LNCaP clone FGC (cell line): ENCODE measurements at regions not wholly inside any gene's neighbourhood (a gene's known extent, or its start where the extent isn't known, plus 50 kb on each side); places are given as distances from the start of the nearest gene placed in this dataset.

Experiments
- DNase-seq: peaks from one replicate; pipeline ENCODE4 v3.0.0-alpha.2; 2011; ENCODE audit warnings: low read depth
- H3K4me3 ChIP-seq: 2 replicates; pipeline ENCODE4 v1.5.1; 2011; ENCODE audit warnings: mild to moderate bottlenecking, low read depth, low read length, control low read depth
- TF ChIP-seq, protein P1 (sequence below): IDR thresholded peaks from 2 replicates; pipeline ENCODE4 v1.5.1; 2012; ENCODE audit warnings: mild to moderate bottlenecking; ENCODE audit not compliant: control insufficient read depth, insufficient read depth; ENCODE audit errors: extremely low read depth

DNA sequence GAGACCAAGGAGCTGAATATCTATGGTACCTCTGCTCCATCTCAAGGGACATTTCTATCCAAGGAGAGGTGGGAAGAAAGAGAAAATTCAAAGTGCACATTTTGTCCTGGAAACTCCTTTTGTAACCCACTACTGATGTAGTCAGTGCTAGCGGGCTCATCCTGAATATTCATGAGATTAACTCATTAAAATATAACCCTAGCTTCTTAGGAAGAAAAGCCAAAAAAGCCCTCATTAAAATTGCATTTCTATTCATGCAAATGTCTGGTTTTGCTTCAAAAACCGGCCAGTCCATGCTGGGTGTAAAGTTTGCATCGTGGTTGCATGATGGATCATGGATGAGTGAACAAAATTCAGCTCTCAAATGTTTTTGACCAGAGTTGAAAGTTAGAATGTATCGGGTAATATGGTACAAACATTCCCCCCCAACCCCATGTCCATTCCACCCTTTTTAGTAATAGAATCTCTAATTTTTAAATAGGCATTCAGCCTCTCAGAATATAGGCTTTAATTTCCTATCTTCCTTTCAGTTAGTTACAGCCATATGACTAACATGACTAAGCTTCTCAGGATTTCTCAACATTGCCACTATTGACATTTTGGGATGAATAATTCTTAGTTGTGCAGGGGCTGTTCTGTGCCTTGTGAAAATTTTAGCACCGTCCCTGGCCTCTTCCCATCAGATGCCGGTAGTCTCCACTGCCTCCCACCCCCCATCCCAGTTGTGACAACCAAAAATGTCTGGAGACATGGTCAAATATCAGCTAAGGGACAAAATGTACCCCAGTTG, 104.2 kb upstream of the RND3 start:
- TF ChIP-seq, protein P1, sequence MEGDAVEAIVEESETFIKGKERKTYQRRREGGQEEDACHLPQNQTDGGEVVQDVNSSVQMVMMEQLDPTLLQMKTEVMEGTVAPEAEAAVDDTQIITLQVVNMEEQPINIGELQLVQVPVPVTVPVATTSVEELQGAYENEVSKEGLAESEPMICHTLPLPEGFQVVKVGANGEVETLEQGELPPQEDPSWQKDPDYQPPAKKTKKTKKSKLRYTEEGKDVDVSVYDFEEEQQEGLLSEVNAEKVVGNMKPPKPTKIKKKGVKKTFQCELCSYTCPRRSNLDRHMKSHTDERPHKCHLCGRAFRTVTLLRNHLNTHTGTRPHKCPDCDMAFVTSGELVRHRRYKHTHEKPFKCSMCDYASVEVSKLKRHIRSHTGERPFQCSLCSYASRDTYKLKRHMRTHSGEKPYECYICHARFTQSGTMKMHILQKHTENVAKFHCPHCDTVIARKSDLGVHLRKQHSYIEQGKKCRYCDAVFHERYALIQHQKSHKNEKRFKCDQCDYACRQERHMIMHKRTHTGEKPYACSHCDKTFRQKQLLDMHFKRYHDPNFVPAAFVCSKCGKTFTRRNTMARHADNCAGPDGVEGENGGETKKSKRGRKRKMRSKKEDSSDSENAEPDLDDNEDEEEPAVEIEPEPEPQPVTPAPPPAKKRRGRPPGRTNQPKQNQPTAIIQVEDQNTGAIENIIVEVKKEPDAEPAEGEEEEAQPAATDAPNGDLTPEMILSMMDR, result no peak
- no peak overlapping the region for H3K4me3 ChIP-seq
- DNase-seq, result no peak

DNA sequence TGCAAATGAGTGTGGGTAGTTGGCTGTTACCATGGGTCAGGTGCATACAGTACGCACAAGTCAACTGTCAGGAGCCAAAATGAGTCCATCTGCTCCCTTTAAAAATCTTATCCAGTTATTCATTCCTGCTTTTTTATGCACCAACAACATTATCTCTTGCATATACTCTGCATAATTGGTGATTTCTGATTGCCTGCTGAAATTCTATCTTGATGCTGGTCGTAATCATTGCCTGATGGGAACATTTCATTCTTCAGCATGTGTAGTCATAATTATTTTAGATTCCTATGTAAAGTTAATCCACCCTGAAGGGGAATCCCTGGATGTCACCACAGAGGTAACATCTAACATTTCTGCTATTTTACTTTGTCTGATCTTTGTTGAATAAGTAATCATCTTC, 102.2 kb upstream of the RND3 start:
- TF ChIP-seq, protein P1, result no peak
- no peak for DNase-seq
- no peak overlapping the region for H3K4me3 ChIP-seq

DNA sequence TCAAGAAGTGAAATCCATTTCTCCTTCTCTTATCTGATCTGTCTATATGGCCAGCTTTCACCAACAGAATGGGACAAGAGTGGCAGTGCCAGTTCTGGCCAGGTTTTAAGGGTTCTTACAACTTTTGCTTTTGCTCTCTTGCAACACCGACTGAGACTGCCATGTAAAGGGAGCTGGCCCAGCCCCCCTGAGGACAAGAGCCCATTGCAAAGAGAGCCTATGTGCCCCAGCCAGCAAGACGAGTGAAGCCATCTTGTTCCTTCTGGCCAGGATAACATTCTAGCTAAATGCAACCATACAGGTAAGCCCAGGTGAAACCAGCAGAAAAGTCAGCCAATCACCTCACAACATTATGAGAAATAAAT, 101.0 kb upstream of the RND3 start:
- no peak for DNase-seq
- no peak overlapping the region for H3K4me3 ChIP-seq
- TF ChIP-seq, protein P1, result no peak

DNA sequence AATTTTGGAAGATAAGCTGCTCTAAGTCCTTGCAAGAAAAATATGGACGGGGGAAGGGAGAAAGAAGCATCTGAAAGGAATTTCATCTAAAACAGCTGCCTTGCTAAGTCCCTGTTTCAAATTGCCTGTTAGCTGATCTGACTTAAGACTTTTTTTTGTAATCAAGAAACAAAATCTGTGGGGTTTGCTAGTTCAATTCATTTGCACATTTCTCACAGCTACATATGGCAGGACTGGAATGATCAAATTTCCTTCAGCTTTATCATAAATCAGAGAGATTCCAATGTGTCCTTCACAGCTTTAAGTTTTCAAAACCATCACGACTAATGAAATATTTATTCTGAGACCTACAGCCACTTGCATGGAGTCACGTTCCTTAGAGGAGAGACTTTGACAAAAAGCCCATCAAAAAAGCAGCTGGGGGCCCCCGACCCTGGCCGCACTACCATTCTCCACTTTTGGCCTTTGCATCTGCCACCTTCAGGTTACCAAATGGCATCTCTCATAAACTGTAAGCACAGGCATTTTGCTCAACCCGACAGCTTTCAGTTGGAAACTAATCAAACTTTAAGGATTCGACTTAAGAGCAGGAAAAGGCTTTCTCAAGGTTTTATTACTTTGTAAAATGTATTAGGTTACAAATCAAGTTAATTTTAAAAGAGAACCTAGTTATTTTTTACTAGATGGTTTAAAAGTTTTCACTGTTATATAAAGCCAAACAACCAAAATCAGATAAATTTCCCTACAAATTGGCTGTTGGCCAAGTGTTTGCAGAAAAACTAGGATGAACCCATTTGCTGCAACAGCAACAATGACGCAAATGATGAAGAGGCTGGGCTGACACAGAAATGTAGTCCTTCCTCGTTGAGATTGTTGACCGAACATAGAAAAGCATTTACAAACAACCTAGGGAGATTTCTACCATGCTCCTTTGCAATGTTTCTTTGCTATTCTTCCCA, 100.4 kb upstream of the RND3 start:
- DNase-seq, result no peak
- TF ChIP-seq, protein P1, result no peak
- H3K4me3 ChIP-seq, result no peak overlapping the region

DNA sequence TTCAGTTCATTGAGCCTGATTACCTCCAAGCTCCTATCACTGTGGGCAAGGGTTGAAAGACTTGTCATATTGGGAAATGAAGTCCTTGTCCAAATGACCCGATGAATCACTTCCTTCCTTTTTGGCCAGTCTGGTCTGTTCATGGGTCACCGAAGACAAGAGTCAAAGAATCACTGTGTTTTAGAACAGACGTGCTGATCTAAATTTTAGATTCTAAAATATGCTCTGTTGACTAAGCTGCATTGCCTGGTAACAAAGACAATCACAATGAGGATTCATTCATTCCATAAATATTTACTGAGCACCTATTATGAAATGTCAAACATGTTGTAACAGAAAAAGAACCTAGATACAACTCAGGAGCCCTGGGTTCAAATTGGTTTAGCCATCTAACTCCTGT, 99.4 kb upstream of the RND3 start:
- TF ChIP-seq, protein P1, result no peak
- no peak for DNase-seq
- H3K4me3 ChIP-seq, result no peak overlapping the region

DNA sequence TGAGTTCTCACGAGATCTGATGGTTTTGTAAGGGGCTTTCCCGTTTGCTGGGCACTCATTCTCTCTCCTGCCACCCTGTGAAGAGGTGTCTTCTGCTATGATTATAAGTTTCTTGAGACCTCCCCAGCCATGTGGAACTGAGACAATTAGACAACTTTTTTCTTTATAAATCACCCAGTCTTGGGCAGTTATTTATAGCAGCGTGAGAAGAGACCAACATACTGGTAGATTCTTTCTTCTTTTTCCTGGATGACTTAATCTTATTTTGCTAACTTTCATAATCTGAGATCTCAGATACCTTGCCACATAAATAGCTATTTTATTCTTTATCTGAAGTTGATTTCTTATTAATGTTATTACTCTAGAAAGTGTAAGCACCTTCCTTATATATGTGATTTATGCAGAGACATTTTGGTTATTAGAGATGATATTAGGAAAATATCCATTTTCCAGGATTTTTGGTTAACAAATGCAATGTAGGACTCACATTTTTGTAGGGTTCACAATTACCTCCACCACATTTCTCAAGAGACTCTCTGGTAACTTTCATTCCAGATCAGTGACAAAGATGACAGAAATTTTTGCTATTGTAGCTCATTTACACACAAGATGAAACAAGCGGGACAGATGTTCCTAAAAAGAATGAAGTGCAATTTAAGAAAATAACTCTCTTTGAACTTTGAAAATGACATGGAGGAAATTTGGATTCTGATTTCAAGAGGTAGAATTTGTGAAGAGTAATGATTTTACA, 97.9 kb upstream of the RND3 start:
- no peak for DNase-seq

More for the DNA sequence above, 97.9 kb upstream of the RND3 start:
- no peak overlapping the region for H3K4me3 ChIP-seq
- TF ChIP-seq, protein P1, result no peak
